Trophoblast cell (in vitro differentiated cells and primary cell): ENCODE measurements at regions not wholly inside any gene's neighbourhood (a gene's known extent, or its start where the extent isn't known, plus 50 kb on each side); places are given as distances from the start of the nearest gene placed in this dataset.

Experiments used
- DNase-seq, 2 donors: peaks; one replicate each; pipeline ENCODE4 v3.0.0-alpha.2; 2016
- H2AFZ ChIP-seq: 2 replicates; pipeline ENCODE4 v1.6.1; 2013; ENCODE audit warnings: low read length, moderate library complexity, mild to moderate bottlenecking; ENCODE audit not compliant: insufficient read depth, poor library complexity
- H2AK5ac ChIP-seq: 2 replicates; pipeline ENCODE4 v1.6.1; 2013; ENCODE audit warnings: mild to moderate bottlenecking, low read length
- H2BK120ac ChIP-seq: 2 replicates; pipeline ENCODE4 v1.6.1; 2013; ENCODE audit warnings: low read length, mild to moderate bottlenecking, moderate library complexity; ENCODE audit not compliant: insufficient read depth, poor library complexity
- H2BK12ac ChIP-seq: 2 replicates; pipeline ENCODE4 v1.6.1; 2013; ENCODE audit warnings: mild to moderate bottlenecking, low read length, moderate library complexity
- H2BK5ac ChIP-seq: 2 replicates; pipeline ENCODE4 v1.6.1; 2013; ENCODE audit warnings: low read length, low read depth, moderate library complexity, mild to moderate bottlenecking; ENCODE audit not compliant: poor library complexity
- H3K14ac ChIP-seq: 2 replicates; pipeline ENCODE4 v1.6.1; 2013; ENCODE audit warnings: mild to moderate bottlenecking, low read length
- H3K18ac ChIP-seq: 2 replicates; pipeline ENCODE4 v1.6.1; 2013; ENCODE audit warnings: mild to moderate bottlenecking, low read length
- H3K23ac ChIP-seq: 2 replicates; pipeline ENCODE4 v1.6.1; 2013; ENCODE audit warnings: low read length
- H3K27ac ChIP-seq: 2 replicates; pipeline ENCODE4 v1.5.1; 2013; ENCODE audit warnings: low read depth, mild to moderate bottlenecking, inconsistent platforms, low read length, moderate library complexity
- H3K27me3 ChIP-seq: 2 replicates; pipeline ENCODE4 v1.6.1; 2013; ENCODE audit warnings: inconsistent platforms, mild to moderate bottlenecking, low read length, moderate library complexity; ENCODE audit not compliant: insufficient read depth
- H3K36me3 ChIP-seq, 2 experiments: 1 replicate in 1 of 2; 2 replicates in 1 of 2; pipeline ENCODE4 v1.6.1; 2013; ENCODE audit warnings: low read length in 2 of 2, mild to moderate bottlenecking in 2 of 2, moderate library complexity in 1 of 2; ENCODE audit not compliant: insufficient read depth in 2 of 2, control insufficient read depth in 1 of 2
- H3K4ac ChIP-seq: 2 replicates; pipeline ENCODE4 v1.6.1; 2013; ENCODE audit warnings: low read depth, mild to moderate bottlenecking, low read length, moderate library complexity
- H3K4me1 ChIP-seq, 2 experiments: 1 replicate in 1 of 2; 2 replicates in 1 of 2; pipeline ENCODE4 v1.6.1; 2013; ENCODE audit warnings: low read length in 2 of 2, mild to moderate bottlenecking in 2 of 2, moderate library complexity in 1 of 2; ENCODE audit not compliant: insufficient read depth in 2 of 2, control insufficient read depth in 1 of 2
- H3K4me2 ChIP-seq: 2 replicates; pipeline ENCODE4 v1.6.1; 2013; ENCODE audit warnings: inconsistent platforms, mild to moderate bottlenecking, low read length, moderate library complexity
- H3K4me3 ChIP-seq: 2 replicates; pipeline ENCODE4 v1.5.1; 2013; ENCODE audit warnings: mild to moderate bottlenecking, low read depth, low read length, inconsistent platforms
- H3K79me1 ChIP-seq: one replicate; pipeline ENCODE4 v1.6.1; 2013; ENCODE audit warnings: low read length
- H3K79me2 ChIP-seq: 2 replicates; pipeline ENCODE4 v1.6.1; 2013; ENCODE audit warnings: low read length, mild to moderate bottlenecking; ENCODE audit not compliant: control insufficient read depth, insufficient read depth, poor library complexity
- H3K9ac ChIP-seq: 2 replicates; pipeline ENCODE4 v1.6.1; 2013; ENCODE audit warnings: mild to moderate bottlenecking, low read length
- H3K9me3 ChIP-seq: 2 replicates; pipeline ENCODE4 v1.6.1; 2013; ENCODE audit warnings: low read depth, mild to moderate bottlenecking, control low read depth, inconsistent platforms, low read length; ENCODE audit not compliant: insufficient read depth
- H4K12ac ChIP-seq: 2 replicates; pipeline ENCODE4 v1.6.1; 2013; ENCODE audit warnings: low read depth, mild to moderate bottlenecking, low read length, moderate library complexity
- H4K8ac ChIP-seq: 2 replicates; pipeline ENCODE4 v1.6.1; 2013; ENCODE audit warnings: low read depth, mild to moderate bottlenecking, low read length, moderate library complexity
- H4K91ac ChIP-seq: one replicate; pipeline ENCODE4 v1.6.1; 2013; ENCODE audit warnings: low read depth, mild to moderate bottlenecking, low read length, moderate library complexity
- WGBS: extraction: QIAGEN DNeasy Blood & Tissue Kit; methylation state at CpG from one replicate; pipeline ENCODE4 v1.1.7; 2013; ENCODE audit warnings: missing lambda C conversion rate; ENCODE audit not compliant: insufficient read length, insufficient coverage; ENCODE audit errors: extremely low coverage; 5-methylcytosine and 5-hydroxymethylcytosine counted together

DNA sequence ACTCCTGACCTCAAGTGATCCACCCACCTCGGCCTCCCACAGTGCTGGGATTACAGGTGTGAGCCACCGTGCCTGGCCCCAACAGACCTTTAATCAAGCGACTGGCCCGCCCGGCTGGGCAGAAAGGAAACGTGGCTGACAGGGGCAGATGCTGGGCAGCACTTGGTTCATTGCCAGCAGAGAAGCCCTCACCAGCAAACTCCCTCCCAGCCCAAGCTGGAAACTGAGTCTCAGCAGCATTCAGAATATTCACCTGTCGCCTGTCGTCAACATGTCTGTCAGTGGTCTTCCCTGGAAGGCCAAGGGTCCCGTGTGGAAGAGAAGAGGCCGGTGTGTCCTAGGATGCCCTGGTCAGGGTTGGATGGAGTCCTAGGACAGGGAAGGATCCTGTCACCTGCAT is 245.0 kb downstream of the TEX29 start:
- H3K79me1 ChIP-seq = no peaks in the 10 kb centered on the region
- H3K36me3 ChIP-seq = no peaks in the 10 kb centered on the region
- H3K9me3 ChIP-seq = peaks cover 19% of the 10 kb centered on the region
- no peak overlapping the region for H3K18ac ChIP-seq
- no peak overlapping the region for H3K9ac ChIP-seq
- no peak overlapping the region for H4K12ac ChIP-seq
- H3K27me3 ChIP-seq = no peaks in the 10 kb centered on the region
- no peaks in the 10 kb centered on the region for H3K4me1 ChIP-seq
- no peak overlapping the region for H2AFZ ChIP-seq
- WGBS = no CpG with 5 or more reads among the region's 10 CpGs
- DNase-seq = no peak
- no peak overlapping the region for H2AK5ac ChIP-seq
- H3K4ac ChIP-seq = no peak overlapping the region
- H3K79me2 ChIP-seq = no peaks in the 10 kb centered on the region
- H3K27ac ChIP-seq = no peak overlapping the region
- H3K14ac ChIP-seq = no peak overlapping the region
- H2BK5ac ChIP-seq = no peak overlapping the region
- no peak overlapping the region for H3K4me3 ChIP-seq
- H4K8ac ChIP-seq = no peak overlapping the region
- H2BK12ac ChIP-seq = no peak overlapping the region
- no peak overlapping the region for H3K4me2 ChIP-seq
- H3K23ac ChIP-seq = no peak overlapping the region
- H4K91ac ChIP-seq = no peak overlapping the region
- H2BK120ac ChIP-seq = no peak overlapping the region

GRCh38 chr13:111566567-111566966 is 246.1 kb downstream of the TEX29 start:
- Histone ChIP-seq H3K4ac (no peak overlapping the region), H3K4me1 (no peaks in the 10 kb centered on the region), H3K36me3 (no peaks in the 10 kb centered on the region), H3K9me3 (peaks cover 19% of the 10 kb centered on the region), H2AK5ac (no peak overlapping the region), H3K4me3 (no peak overlapping the region), H3K79me1 (no peaks in the 10 kb centered on the region), H3K14ac (no peak overlapping the region), H2BK5ac (no peak overlapping the region), H3K23ac (no peak overlapping the region), H4K91ac (no peak overlapping the region), H3K27ac (no peak overlapping the region), H2BK120ac (no peak overlapping the region), H4K8ac (no peak overlapping the region), H3K9ac (no peak overlapping the region), H4K12ac (no peak overlapping the region), H3K79me2 (no peaks in the 10 kb centered on the region), H2AFZ (no peak overlapping the region), H3K27me3 (no peaks in the 10 kb centered on the region), H2BK12ac (no peak overlapping the region), H3K18ac (no peak overlapping the region), H3K4me2 (no peak overlapping the region)
- DNase-seq = no peak
- no CpG with 5 or more reads among the region's 12 CpGs for WGBS

DNA sequence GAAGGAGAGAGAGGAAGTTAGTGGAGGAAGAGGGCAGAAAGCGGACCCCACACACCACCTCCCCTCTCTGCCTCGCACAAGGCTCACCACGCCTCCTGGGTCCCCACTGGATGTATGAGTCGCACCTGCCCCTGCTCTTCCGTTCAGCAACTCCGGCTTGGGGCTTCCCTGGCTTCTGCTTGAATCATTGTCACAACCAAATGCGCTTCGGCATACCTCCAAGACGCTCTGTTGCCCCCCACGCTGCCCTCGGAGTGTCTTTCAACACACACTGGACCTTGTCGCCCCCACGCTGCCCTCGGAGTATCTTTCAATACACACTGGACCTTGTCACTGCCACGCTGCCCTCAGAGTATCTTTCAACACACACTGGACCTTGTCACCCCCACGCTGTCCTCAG is 247.2 kb downstream of the TEX29 start:
- Histone ChIP-seq H2BK5ac (no peak overlapping the region), H3K18ac (no peak overlapping the region), H3K27ac (no peak overlapping the region), H4K8ac (no peak overlapping the region), H2AK5ac (no peak overlapping the region), H3K4me1 (no peaks in the 10 kb centered on the region), H2BK12ac (no peak overlapping the region), H3K9ac (no peak overlapping the region), H3K4me2 (no peak overlapping the region), H3K79me2 (no peaks in the 10 kb centered on the region), H3K36me3 (no peaks in the 10 kb centered on the region), H4K12ac (no peak overlapping the region), H3K14ac (no peak overlapping the region), H2AFZ (no peak overlapping the region), H3K23ac (no peak overlapping the region), H3K79me1 (no peaks in the 10 kb centered on the region), H3K9me3 (peaks cover 21% of the 10 kb centered on the region), H3K27me3 (no peaks in the 10 kb centered on the region), H3K4me3 (no peak overlapping the region), H4K91ac (no peak overlapping the region), H2BK120ac (no peak overlapping the region), H3K4ac (no peak overlapping the region)
- no CpG with 5 or more reads among the region's 16 CpGs for WGBS
- no peak for DNase-seq

GRCh38 chr13:111568290-111568689 is 247.8 kb downstream of the TEX29 start:
- no peak overlapping the region for H2BK12ac ChIP-seq
- H3K4me3 ChIP-seq = no peak overlapping the region
- no peak overlapping the region for H2BK120ac ChIP-seq
- no peaks in the 10 kb centered on the region for H3K79me2 ChIP-seq
- no peak overlapping the region for H3K27ac ChIP-seq
- no peak overlapping the region for H3K4ac ChIP-seq
- H3K27me3 ChIP-seq = no peaks in the 10 kb centered on the region
- no peak for DNase-seq
- no peaks in the 10 kb centered on the region for H3K4me1 ChIP-seq
- no peak overlapping the region for H2BK5ac ChIP-seq
- H3K14ac ChIP-seq = no peak overlapping the region
- no peaks in the 10 kb centered on the region for H3K36me3 ChIP-seq
- H3K9me3 ChIP-seq = peaks cover 22% of the 10 kb centered on the region
- H2AK5ac ChIP-seq = no peak overlapping the region
- no peak overlapping the region for H3K4me2 ChIP-seq
- H2AFZ ChIP-seq = no peak overlapping the region
- H3K18ac ChIP-seq = no peak overlapping the region
- no peak overlapping the region for H3K9ac ChIP-seq
- WGBS = no CpG with 5 or more reads among the region's 8 CpGs
- H3K79me1 ChIP-seq = no peaks in the 10 kb centered on the region
- no peak overlapping the region for H4K12ac ChIP-seq
- H4K8ac ChIP-seq = no peak overlapping the region
- no peak overlapping the region for H4K91ac ChIP-seq
- H3K23ac ChIP-seq = no peak overlapping the region
